Endothelial cell (in vitro differentiated cells): ENCODE measurements at regions not wholly inside any gene's neighbourhood (a gene's known extent, or its start where the extent isn't known, plus 50 kb on each side); places are given as distances from the start of the nearest gene placed in this dataset.

Experiments
- DNase-seq: peaks from one replicate; pipeline ENCODE4 v3.0.0; 2021; ENCODE audit warnings: low spot score
- H3K27ac Mint-ChIP-seq: one replicate; pipeline ENCODE4 v1.8.0; 2021; ENCODE audit warnings: mixed read lengths, inconsistent platforms; ENCODE audit not compliant: unreplicated experiment
- H3K27me3 Mint-ChIP-seq: one replicate; pipeline ENCODE4 v1.8.0; 2021; ENCODE audit warnings: mild to moderate bottlenecking, moderate library complexity, mixed read lengths, inconsistent platforms; ENCODE audit not compliant: unreplicated experiment
- H3K36me3 Mint-ChIP-seq: one replicate; pipeline ENCODE4 v1.8.0; 2021; ENCODE audit warnings: mild to moderate bottlenecking, low read depth, mixed read lengths, inconsistent platforms; ENCODE audit not compliant: unreplicated experiment
- H3K4me1 Mint-ChIP-seq: one replicate; pipeline ENCODE4 v1.8.0; 2021; ENCODE audit warnings: mild to moderate bottlenecking, mixed read lengths, inconsistent platforms; ENCODE audit not compliant: unreplicated experiment
- H3K4me3 Mint-ChIP-seq: one replicate; pipeline ENCODE4 v1.8.0; 2021; ENCODE audit warnings: mild to moderate bottlenecking, mixed read lengths, inconsistent platforms; ENCODE audit not compliant: unreplicated experiment
- H3K9me3 Mint-ChIP-seq: one replicate; pipeline ENCODE4 v1.8.0; 2021; ENCODE audit warnings: mixed read lengths, inconsistent platforms; ENCODE audit not compliant: unreplicated experiment
- CTCF ChIP-seq: fragments of 200-600 bp; sonication (generic); IDR thresholded peaks from one replicate; pipeline ENCODE4 v1.5.0; 2021; ENCODE audit warnings: antibody characterized with exemption; ENCODE audit not compliant: unreplicated experiment

DNA sequence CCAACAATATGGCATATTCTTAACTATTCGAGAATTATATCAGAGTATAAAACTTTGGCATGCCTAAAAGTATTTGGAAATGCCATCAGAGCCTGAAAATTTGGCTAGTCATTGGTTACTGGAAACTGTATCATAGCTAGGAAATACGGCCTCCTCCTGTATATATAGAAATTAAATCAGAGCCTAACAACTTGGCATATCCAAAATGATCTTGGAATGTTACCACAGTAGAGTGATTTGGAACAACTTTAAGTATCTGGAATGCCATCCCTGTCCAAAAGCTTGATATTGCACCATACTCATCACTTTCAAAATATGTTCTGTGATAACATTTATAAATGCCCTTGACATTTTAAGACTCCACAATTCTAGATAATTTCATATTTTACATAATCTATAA lies 335.8 kb downstream of the SLITRK1 start:
- H3K4me1 Mint-ChIP-seq: no peaks in the 10 kb centered on the region
- no peak for TF ChIP-seq CTCF
- H3K36me3 Mint-ChIP-seq: no peaks in the 10 kb centered on the region
- H3K4me3 Mint-ChIP-seq: no peak overlapping the region
- H3K27me3 Mint-ChIP-seq: no peaks in the 10 kb centered on the region
- H3K27ac Mint-ChIP-seq: no peak overlapping the region
- no peaks in the 10 kb centered on the region for H3K9me3 Mint-ChIP-seq
- DNase-seq: no peak

DNA sequence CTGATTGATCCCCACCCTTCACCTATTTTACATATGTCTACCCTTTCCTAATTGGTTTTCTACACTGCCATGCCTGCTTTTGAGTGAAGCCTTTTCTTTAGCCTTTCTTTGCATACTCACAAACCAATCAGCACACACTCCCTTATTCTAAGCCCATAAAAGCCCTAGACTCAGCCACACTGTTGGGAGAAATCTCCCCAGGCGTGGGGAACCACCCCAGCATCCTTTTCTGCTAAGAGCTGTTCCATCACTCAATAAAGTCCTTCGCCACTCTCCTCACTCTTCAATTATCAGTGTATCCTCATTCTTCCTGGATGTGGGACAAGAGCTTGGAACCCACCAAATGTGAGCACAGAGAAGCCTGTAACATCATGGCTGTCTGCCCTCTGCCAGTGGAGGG lies 343.6 kb downstream of the SLITRK1 start:
- Mint-ChIP-seq H3K27ac (no peak overlapping the region), H3K36me3 (peaks cover 2% of the 10 kb centered on the region), H3K4me3 (no peak overlapping the region), H3K4me1 (no peaks in the 10 kb centered on the region), H3K9me3 (no peaks in the 10 kb centered on the region), H3K27me3 (no peaks in the 10 kb centered on the region)
- no peak for DNase-seq
- no peak for TF ChIP-seq CTCF

- H3K4me1 Mint-ChIP-seq: no peaks in the 10 kb centered on the region
- TF ChIP-seq CTCF: no peak
- no peaks in the 10 kb centered on the region for H3K27me3 Mint-ChIP-seq
- H3K4me3 Mint-ChIP-seq: no peak overlapping the region
- H3K27ac Mint-ChIP-seq: no peak overlapping the region
- DNase-seq: no peak
- no peaks in the 10 kb centered on the region for H3K9me3 Mint-ChIP-seq
- peaks cover 2% of the 10 kb centered on the region for H3K36me3 Mint-ChIP-seq
Measured at GRCh38 chr13:83536941-83537340, 345.3 kb downstream of the SLITRK1 start.

- Mint-ChIP-seq H3K4me1 (no peaks in the 10 kb centered on the region), H3K9me3 (no peaks in the 10 kb centered on the region), H3K27me3 (no peaks in the 10 kb centered on the region), H3K4me3 (no peak overlapping the region), H3K36me3 (peaks cover 2% of the 10 kb centered on the region), H3K27ac (no peak overlapping the region)
- no peak for TF ChIP-seq CTCF
- DNase-seq: no peak
Measured at GRCh38 chr13:83536153-83536552, 346.1 kb downstream of the SLITRK1 start.

GRCh38 chr13:83532809-83533208 lies 349.5 kb downstream of the SLITRK1 start:
- no peak overlapping the region for H3K27ac Mint-ChIP-seq
- H3K9me3 Mint-ChIP-seq: no peaks in the 10 kb centered on the region
- no peak for TF ChIP-seq CTCF
- no peaks in the 10 kb centered on the region for H3K4me1 Mint-ChIP-seq
- no peaks in the 10 kb centered on the region for H3K36me3 Mint-ChIP-seq
- DNase-seq: no peak
- no peak overlapping the region for H3K4me3 Mint-ChIP-seq
- no peaks in the 10 kb centered on the region for H3K27me3 Mint-ChIP-seq
